A549 (cell line): ENCODE measurements at regions not wholly inside any gene's neighbourhood (a gene's known extent, or its start where the extent isn't known, plus 50 kb on each side); places are given as distances from the start of the nearest gene placed in this dataset.
"Not testable (repeated sequence)": the region's sequence is repeated elsewhere in the genome, so short reads cannot be mapped to it uniquely, and the experiment has no call there.

Source experiments
- CHD2 ChIP-seq: fragments of 150-350 bp; IDR thresholded peaks from 2 replicates; pipeline ENCODE4 v1.6.1; 2014; ENCODE audit warnings: low read length; ENCODE audit not compliant: partially characterized antibody
- FOSB ChIP-seq: fragments of 250-450 bp; sonication (Bioruptor Pico); IDR thresholded peaks from 2 replicates; pipeline ENCODE4 v1.5.0; 2020; ENCODE audit warnings: mild to moderate bottlenecking, moderate library complexity
- TF ChIP-seq, protein P1 (sequence below): fragments of >200 bp; sonication (Bioruptor Twin); formaldehyde crosslinking; IDR thresholded peaks from 3 replicates; pipeline ENCODE4 v1.5.1; 2016

DNA sequence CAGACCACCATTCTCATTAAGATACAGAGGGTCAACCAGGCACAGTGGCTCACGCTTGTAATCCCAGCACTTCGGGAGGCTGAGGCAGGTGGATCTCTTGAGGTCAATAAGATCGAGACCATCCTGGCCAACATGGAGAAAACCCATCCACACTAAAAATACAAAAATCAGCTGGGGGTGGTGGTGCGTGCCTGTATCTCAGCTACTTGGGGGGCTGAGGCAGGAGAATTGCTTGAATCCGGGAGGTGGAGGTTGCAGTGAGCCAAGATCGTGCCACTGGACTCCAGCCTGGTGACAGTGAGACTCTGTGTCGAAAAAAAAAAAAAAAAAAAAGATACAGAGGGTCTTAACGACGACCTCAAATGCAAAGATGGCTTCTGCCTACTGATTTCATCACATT lies 320.4 kb downstream of the CYRIA start:
- not testable (repeated sequence) for TF ChIP-seq CHD2; FOSB (CRISPR knock-in tag)
- TF ChIP-seq, protein P1, sequence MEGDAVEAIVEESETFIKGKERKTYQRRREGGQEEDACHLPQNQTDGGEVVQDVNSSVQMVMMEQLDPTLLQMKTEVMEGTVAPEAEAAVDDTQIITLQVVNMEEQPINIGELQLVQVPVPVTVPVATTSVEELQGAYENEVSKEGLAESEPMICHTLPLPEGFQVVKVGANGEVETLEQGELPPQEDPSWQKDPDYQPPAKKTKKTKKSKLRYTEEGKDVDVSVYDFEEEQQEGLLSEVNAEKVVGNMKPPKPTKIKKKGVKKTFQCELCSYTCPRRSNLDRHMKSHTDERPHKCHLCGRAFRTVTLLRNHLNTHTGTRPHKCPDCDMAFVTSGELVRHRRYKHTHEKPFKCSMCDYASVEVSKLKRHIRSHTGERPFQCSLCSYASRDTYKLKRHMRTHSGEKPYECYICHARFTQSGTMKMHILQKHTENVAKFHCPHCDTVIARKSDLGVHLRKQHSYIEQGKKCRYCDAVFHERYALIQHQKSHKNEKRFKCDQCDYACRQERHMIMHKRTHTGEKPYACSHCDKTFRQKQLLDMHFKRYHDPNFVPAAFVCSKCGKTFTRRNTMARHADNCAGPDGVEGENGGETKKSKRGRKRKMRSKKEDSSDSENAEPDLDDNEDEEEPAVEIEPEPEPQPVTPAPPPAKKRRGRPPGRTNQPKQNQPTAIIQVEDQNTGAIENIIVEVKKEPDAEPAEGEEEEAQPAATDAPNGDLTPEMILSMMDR = not testable (repeated sequence)
